ENCODE measurements at regions not wholly inside any gene's neighbourhood (a gene's known extent, or its start where the extent isn't known, plus 50 kb on each side); places are given as distances from the start of the nearest gene placed in this dataset.

DNA sequence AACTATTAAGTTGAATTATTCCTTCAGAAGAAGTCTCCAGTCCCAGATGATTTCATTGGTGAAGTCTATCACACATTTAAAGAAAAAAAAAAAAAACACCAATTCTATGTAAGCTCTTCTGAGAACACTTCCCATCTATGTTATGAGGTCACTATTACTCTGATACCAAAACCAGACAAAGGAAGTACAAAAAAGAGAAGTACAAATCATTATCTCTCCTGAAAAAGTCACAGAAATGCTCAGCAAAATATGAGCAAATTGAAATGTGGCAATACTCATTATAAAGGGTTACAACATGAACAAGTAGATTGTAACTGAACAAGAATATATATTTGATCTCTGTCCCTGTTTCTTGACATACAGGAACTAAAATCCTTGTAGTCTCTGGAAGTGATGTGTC lies 280.4 kb downstream of the TLE1 start:
- TF ChIP-seq CTCF (IDR thresholded peaks at IDR 0.05; ENCODE audit: low read depth, low read length, poor library complexity, severe bottlenecking) (no peak), EZH2phosphoT487 (IDR thresholded peaks at IDR 0.05; ENCODE audit: borderline replicate concordance, low read length) (no peak)
